ENCODE measurements at regions not wholly inside any gene's neighbourhood (a gene's known extent, or its start where the extent isn't known, plus 50 kb on each side); places are given as distances from the start of the nearest gene placed in this dataset.

DNA sequence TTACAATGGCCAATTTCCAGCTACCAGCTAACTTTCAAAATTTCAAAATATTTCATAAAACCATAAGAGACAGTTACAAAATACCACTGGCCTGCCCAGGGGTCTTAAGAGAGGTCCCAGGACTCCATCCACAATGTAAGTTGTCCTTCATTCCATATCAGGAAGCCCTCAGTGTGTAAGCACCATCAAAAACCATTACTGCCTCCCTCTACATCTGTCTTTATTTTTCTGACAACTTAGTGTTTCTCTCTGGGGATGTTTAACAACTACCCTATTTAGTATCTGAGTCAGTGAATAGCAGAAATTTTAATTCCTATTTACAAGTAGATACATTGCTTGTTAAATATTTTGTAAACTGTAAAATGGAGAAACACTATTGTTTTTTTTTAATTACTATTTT lies 339.3 kb upstream of the ADAMTS5 start:
- TF ChIP-seq, protein P1, sequence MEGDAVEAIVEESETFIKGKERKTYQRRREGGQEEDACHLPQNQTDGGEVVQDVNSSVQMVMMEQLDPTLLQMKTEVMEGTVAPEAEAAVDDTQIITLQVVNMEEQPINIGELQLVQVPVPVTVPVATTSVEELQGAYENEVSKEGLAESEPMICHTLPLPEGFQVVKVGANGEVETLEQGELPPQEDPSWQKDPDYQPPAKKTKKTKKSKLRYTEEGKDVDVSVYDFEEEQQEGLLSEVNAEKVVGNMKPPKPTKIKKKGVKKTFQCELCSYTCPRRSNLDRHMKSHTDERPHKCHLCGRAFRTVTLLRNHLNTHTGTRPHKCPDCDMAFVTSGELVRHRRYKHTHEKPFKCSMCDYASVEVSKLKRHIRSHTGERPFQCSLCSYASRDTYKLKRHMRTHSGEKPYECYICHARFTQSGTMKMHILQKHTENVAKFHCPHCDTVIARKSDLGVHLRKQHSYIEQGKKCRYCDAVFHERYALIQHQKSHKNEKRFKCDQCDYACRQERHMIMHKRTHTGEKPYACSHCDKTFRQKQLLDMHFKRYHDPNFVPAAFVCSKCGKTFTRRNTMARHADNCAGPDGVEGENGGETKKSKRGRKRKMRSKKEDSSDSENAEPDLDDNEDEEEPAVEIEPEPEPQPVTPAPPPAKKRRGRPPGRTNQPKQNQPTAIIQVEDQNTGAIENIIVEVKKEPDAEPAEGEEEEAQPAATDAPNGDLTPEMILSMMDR (conservative IDR thresholded peaks at IDR 0.05): no peak
- no peak for TF ChIP-seq ZFX (IDR thresholded peaks at IDR 0.05)
